Mucosa of gallbladder (tissue), 1 donor: ENCODE measurements at regions not wholly inside any gene's neighbourhood (a gene's known extent, or its start where the extent isn't known, plus 50 kb on each side); places are given as distances from the start of the nearest gene placed in this dataset.
"Not testable (repeated sequence)": the region's sequence is repeated elsewhere in the genome, so short reads cannot be mapped to it uniquely, and the experiment has no call there.

Experiments used
- DNase-seq: peaks from one replicate; pipeline ENCODE4 v3.0.0-alpha.2; 2020; ENCODE audit warnings: low spot score
- donor health status: DM: no; HTN: no; CAD: no.

GRCh38 chr9:110121170-110121569 lies 86.8 kb downstream of the C9orf152 start:
- DNase-seq: no peak

DNA sequence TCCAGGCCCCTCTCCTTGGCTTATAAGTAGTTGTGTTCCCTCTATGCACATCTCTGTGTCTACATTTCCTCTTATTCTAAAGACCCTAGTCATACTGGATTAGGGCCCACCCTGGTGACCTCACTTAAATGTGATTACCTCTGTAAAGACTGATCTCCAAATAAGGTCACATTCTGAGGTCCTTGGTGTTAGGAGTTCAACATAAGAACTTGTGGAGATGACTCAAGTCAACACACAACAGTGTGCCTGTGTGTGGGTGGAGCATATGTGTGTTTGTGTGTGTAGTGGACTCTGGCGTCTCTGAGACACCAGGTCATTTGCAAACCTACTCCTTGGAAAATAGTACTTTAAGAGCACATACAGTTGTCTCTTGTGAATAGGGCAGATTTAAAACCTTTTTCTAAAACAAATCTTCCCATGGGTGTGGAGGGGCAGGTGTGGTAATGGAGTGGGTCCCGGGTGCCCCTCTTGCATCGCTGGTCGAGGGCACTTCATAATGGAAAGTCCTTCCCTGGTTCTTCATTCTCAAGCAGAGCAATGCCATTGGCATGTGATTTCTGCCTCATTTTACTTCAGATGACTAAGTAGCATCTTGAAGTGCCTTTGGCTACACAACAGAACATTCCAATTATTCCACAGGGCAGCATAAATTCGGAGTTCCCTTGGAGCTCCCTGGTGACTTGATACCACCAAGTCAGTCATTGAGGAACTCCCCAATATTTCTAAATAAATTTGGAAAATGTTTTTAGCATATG lies 84.4 kb downstream of the C9orf152 start:
- no peak for DNase-seq

GRCh38 chr9:110124439-110124838 lies 83.5 kb downstream of the C9orf152 start:
- DNase-seq: no peak

GRCh38 chr9:110125207-110125751 lies 82.7 kb downstream of the C9orf152 start:
- DNase-seq: peak; percentile 95

DNA sequence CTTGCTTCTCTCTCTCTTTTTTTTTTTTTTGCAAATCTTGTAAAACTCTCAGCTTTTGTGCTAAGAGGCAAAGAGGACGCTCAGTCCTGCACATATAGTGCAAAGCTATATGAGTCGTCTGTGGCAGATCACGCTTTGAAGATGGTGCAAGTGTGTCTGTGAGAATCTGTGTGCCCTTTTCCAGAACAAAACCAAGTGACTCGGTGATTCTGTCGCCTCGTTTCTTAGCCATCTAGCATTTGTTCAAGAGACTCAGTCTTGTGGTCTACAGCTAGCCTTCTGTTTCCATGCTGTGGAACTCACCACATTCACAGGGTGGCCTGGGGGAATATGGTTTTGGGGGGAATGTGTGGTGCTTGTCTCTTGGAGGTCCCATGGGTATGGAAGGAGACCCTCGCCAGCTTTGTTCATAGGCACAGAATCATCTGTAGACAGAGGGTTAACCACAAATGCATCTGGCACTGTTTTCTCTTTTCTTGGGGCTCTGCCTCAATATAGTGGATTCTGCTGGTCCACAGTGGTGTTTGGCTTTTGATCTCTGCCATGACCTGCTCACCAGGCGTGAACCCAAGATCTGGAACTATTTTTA lies 82.1 kb downstream of the C9orf152 start:
- no peak for DNase-seq

GRCh38 chr9:110126499-110126941 lies 81.4 kb downstream of the C9orf152 start:
- no peak for DNase-seq

DNA sequence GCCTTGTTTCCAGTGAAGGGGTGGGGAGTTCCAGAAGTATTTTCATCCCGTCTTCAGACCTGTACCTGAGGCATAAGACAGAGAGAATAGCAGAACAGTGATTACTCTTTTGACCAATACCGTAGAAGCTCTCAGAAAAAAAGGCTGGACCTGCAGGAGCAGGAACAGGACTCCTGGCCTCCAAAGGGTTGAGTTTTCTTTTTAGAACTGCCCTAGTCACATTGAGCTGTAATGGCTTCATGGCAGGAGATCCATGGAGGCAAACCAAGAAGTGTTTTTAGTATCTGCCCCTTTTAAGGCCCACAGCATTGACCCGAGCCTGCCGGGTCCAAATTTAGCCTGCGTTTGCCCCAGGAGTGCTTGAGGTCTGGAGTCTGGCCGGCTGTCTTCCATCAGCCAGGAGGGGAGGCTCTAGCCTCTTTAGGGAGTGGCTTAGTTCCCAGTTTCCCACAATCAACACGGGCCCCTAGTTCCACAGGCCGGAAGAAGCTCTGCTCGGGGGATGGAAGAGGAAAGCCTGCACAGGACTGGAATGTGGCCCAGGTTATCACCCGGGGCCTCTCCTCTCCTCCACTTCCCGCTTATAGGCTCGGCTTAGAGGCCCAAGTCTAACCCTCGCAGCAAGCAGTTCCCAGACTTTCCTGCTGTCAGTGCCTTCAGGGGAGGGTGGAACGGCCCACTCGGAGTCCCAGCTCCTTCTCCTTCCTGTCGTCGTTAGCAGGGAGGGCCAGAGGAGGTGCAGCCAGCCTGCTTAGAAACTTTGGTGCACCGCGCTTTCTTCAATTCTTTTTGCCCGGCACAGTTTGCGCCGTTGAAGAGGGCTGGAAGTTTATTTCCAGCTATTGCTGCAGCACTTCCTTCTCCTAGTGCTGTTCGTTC lies 80.7 kb downstream of the C9orf152 start:
- peak; percentile 62 for DNase-seq

GRCh38 chr9:110128664-110129329 lies 79.2 kb downstream of the C9orf152 start:
- no peak for DNase-seq

- no peak for DNase-seq
Observed at GRCh38 chr9:110129425-110129824, 78.5 kb downstream of the C9orf152 start.

- no peak for DNase-seq
Observed at GRCh38 chr9:110130211-110130610, 77.7 kb downstream of the C9orf152 start.

GRCh38 chr9:110130791-110131416 lies 77.1 kb downstream of the C9orf152 start:
- DNase-seq: no peak

DNA sequence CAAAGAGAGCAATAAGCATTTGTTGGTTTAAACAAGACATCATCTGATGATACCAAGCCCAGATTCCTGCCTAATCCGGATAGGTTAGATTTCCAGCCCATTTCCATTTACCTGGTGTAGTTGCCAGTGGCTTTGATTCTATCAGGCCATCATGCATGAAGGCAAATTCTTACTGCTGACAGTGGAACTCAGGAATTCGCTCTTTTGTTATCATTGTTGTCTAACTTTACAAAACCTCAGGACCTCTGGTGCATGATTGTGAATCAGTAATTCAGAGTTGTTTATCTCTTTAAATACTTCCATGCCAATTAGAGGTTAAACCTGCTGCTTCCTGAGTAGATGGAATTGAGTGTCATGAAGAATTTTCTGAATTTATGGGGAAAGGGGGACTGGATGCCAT lies 76.5 kb downstream of the C9orf152 start:
- DNase-seq: no peak

DNA sequence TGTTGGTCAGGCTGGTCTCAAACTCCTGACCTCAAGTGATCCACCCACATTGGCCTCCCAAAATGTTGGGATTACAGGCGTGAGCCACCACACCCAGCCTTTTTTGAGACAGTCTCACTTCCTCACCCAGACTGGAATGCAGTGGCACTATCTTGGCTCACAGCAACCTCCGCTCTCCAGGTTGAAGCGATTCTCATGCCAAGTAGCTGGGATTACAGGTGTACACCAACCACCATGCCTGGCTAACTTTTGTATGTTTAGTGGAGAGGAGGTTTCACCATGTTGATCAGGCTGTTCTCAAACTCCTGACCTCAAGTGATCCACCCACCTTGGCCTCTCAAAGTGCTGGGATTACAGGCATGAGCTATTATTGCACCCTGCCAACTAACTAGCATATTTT lies 75.4 kb downstream of the C9orf152 start:
- not testable (repeated sequence) for DNase-seq

DNA sequence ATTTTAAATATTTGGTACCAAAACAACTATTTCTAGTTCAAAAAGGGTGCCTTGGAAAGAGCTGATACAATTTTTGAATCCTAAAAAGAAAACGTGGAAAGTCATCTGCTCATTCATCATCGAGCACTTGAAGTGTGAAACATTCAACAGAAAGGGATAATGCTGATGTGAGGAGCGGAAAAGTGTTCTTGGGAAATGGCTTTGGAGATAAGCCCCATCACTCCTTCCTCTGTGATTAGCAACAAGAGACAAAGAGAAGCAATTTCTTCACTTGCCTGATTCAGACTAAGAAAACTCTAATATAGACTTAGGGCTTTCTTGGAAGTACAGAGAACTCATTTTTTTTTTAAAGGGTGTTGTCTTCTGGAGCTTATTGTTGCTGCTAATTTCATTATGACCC lies 74.9 kb downstream of the C9orf152 start:
- DNase-seq: no peak

DNA sequence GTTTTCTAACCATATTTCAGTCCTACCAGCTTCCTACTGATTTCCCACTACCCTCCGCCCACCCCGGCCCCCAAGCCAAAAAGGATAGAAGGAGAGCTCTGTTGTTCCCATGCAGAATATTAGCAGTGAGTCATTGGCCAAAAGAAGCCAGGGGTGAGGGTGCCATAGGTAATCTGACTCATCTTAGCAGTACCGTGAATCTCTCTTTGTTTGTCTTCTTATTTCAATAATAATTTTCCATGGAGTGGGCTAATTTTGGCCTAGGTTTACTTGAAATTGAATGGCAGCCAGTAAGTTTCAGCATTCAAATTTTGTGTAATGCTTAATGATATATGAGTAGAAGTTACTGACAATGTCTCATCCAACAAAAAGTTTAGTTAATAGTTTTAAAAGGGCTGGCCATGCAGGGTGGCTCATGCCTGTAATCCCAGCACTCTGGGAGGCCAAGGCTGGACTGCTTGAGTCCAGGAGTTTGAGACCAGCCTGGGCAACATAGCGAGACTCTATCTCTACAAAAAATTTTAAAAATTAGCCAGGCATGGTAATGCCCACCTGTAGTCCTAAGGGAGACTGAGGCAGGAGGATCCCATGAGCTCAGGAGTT lies 74.2 kb downstream of the C9orf152 start:
- no peak for DNase-seq

GRCh38 chr9:110135846-110136245 lies 72.1 kb downstream of the C9orf152 start:
- no peak for DNase-seq

GRCh38 chr9:110136802-110137201 lies 71.2 kb downstream of the C9orf152 start:
- DNase-seq: no peak

DNA sequence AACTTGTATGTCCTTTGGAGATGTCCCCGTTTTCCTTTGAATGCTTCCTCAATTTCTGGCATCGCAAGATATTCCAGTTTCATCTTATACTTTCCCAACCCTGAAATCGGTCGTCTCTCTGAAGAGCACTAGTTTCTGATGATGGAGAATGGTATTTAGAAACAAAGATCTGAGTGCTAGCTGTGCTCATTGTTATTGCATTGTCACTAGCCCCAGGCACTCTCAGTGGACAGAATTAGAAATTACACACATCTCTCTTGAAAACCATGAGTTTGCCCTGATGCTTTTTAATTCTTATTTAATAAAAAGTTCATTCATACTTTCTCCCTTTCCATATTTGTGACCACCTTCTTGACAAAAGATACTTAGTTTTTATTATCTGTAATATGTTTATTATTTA lies 67.7 kb downstream of the C9orf152 start:
- DNase-seq: no peak

GRCh38 chr9:110141227-110141793 lies 66.6 kb downstream of the C9orf152 start:
- peak; percentile 62 for DNase-seq

- DNase-seq: no peak
Observed at GRCh38 chr9:110142253-110142652, 65.7 kb downstream of the C9orf152 start.
